ENCODE measurements at regions not wholly inside any gene's neighbourhood (a gene's known extent, or its start where the extent isn't known, plus 50 kb on each side); places are given as distances from the start of the nearest gene placed in this dataset.
"Not testable (repeated sequence)": the region's sequence is repeated elsewhere in the genome, so short reads cannot be mapped to it uniquely, and the experiment has no call there.

- no peak for DNase-seq
- H3K27ac ChIP-seq, result no peak overlapping the region
- no peaks in the 10 kb centered on the region for H3K36me3 ChIP-seq
- no peak for ATAC-seq
- no peak for TF ChIP-seq CTCF (IDR thresholded peaks at IDR 0.05)
- intact Hi-C loops (cut with DNase I), result no loop called here
- no peak overlapping the region for H3K4me3 ChIP-seq
- H3K9me3 ChIP-seq, result no peaks in the 10 kb centered on the region
- H3K4me1 ChIP-seq, result no peaks in the 10 kb centered on the region
- no peaks in the 10 kb centered on the region for H3K27me3 ChIP-seq (ENCODE audit: low read depth)
These were observed 248.7 kb upstream of the NPVF start for GRCh38 chr7:25476863-25477499.

- H3K27me3 ChIP-seq (ENCODE audit: low read depth); H3K4me1 ChIP-seq; H3K27ac ChIP-seq; H3K9me3 ChIP-seq; DNase-seq; H3K4me3 ChIP-seq; intact Hi-C loops (cut with DNase I); H3K36me3 ChIP-seq; ATAC-seq: not testable (repeated sequence)
These were observed 249.9 kb upstream of the NPVF start for GRCh38 chr7:25478221-25478620.

GRCh38 chr7:25478925-25479324, 250.6 kb upstream of the NPVF start:
- no peak for DNase-seq
- Histone ChIP-seq H3K4me1 (peaks cover 4% of the 10 kb centered on the region), H3K36me3 (no peaks in the 10 kb centered on the region), H3K4me3 (no peak overlapping the region), H3K27ac (no peak overlapping the region), H3K27me3 (ENCODE audit: low read depth) (no peaks in the 10 kb centered on the region), H3K9me3 (no peaks in the 10 kb centered on the region)
- TF ChIP-seq CTCF (IDR thresholded peaks at IDR 0.05), result no peak
- intact Hi-C loops (cut with DNase I), result no loop called here
- ATAC-seq, result no peak

- Histone ChIP-seq H3K4me1 (peaks cover 4% of the 10 kb centered on the region), H3K27ac (no peak overlapping the region), H3K9me3 (no peaks in the 10 kb centered on the region), H3K36me3 (no peaks in the 10 kb centered on the region), H3K4me3 (no peak overlapping the region), H3K27me3 (ENCODE audit: low read depth) (no peaks in the 10 kb centered on the region)
- TF ChIP-seq CTCF (IDR thresholded peaks at IDR 0.05), result no peak
- ATAC-seq, result no peak
- DNase-seq, result no peak
- intact Hi-C loops (cut with DNase I), result no loop called here
These were observed 253.6 kb upstream of the NPVF start for GRCh38 chr7:25481891-25482290.

- H3K4me3 ChIP-seq, result no peak overlapping the region
- DNase-seq (no peak), ATAC-seq (peak; percentile 29 to 56)
- peaks cover 4% of the 10 kb centered on the region for H3K4me1 ChIP-seq
- H3K27me3 ChIP-seq (ENCODE audit: low read depth), result no peaks in the 10 kb centered on the region
- H3K36me3 ChIP-seq, result no peaks in the 10 kb centered on the region
- no peak for TF ChIP-seq CTCF (IDR thresholded peaks at IDR 0.05)
- intact Hi-C loops (cut with DNase I), result no loop called here
- no peak overlapping the region for H3K27ac ChIP-seq
- H3K9me3 ChIP-seq, result no peaks in the 10 kb centered on the region
These were observed 254.3 kb upstream of the NPVF start for GRCh38 chr7:25482631-25483030.

- Histone ChIP-seq H3K4me1 (peaks cover 4% of the 10 kb centered on the region), H3K27me3 (ENCODE audit: low read depth) (no peaks in the 10 kb centered on the region), H3K4me3 (no peak overlapping the region), H3K27ac (no peak overlapping the region), H3K9me3 (no peaks in the 10 kb centered on the region), H3K36me3 (no peaks in the 10 kb centered on the region)
- intact Hi-C loops (cut with DNase I), result no loop called here
- TF ChIP-seq CTCF (IDR thresholded peaks at IDR 0.05), result no peak
- ATAC-seq (no peak), DNase-seq (no peak)
These were observed 256.7 kb upstream of the NPVF start for GRCh38 chr7:25485026-25485425.

Data from lower lobe of right lung (tissue), 2 donors.